A673 (cell line): ENCODE measurements at regions not wholly inside any gene's neighbourhood (a gene's known extent, or its start where the extent isn't known, plus 50 kb on each side); places are given as distances from the start of the nearest gene placed in this dataset.

Experiments
- BruUV-seq: library from RNA; stranded (reverse); fragments of 400-500 nt; replicated peaks from 2 replicates; lab custom pipeline; 2021; lab: Mats Ljungman, UMichigan
- CTCF ChIA-PET: fragments of 300-600 bp; sonication (Branson Sonifier 250); formaldehyde crosslinking; loops from one replicate; lab custom pipeline; 2022; ENCODE audit warnings: antibody characterized with exemption; lab: Charles Lee
- POLR2A ChIA-PET: fragments of 300-600 bp; sonication (Branson Sonifier 250); formaldehyde crosslinking; loops from one replicate; lab custom pipeline; 2022; ENCODE audit warnings: antibody characterized with exemption; ENCODE audit not compliant: low non-redundant PET; lab: Charles Lee
- DNase-seq: peaks from one replicate; pipeline ENCODE4 v3.0.0-alpha.2; 2015; ENCODE audit warnings: low spot score
- H3K27ac ChIP-seq: fragments of 200-600 bp; sonication (generic); 2 replicates; pipeline ENCODE4 v1.5.1; 2016; ENCODE audit warnings: mixed run types, low read depth, mild to moderate bottlenecking, mixed read lengths, antibody characterized with exemption, low read length; ENCODE audit not compliant: poor library complexity, severe bottlenecking
- H3K27me3 ChIP-seq: fragments of 200-600 bp; sonication (generic); replicated peaks from 2 replicates; pipeline ENCODE4 v1.6.1; 2017; ENCODE audit warnings: mixed run types, low read depth, mild to moderate bottlenecking, mixed read lengths, antibody characterized with exemption, low read length; ENCODE audit not compliant: insufficient read depth, poor library complexity
- H3K36me3 ChIP-seq: fragments of 200-600 bp; sonication (generic); 2 replicates; pipeline ENCODE4 v1.6.1; 2016; ENCODE audit warnings: mixed run types, mild to moderate bottlenecking, mixed read lengths, antibody characterized with exemption, low read length; ENCODE audit not compliant: insufficient read depth, poor library complexity, severe bottlenecking
- H3K4me1 ChIP-seq: fragments of 200-600 bp; sonication (generic); 2 replicates; pipeline ENCODE4 v1.6.1; 2017; ENCODE audit warnings: mixed run types, mild to moderate bottlenecking, mixed read lengths, antibody characterized with exemption, low read length; ENCODE audit not compliant: insufficient read depth, poor library complexity, severe bottlenecking
- H3K4me3 ChIP-seq: fragments of 200-600 bp; sonication (generic); 2 replicates; pipeline ENCODE4 v1.5.1; 2016; ENCODE audit warnings: low read depth, mixed run types, mild to moderate bottlenecking, mixed read lengths, low read length; ENCODE audit not compliant: poor library complexity, severe bottlenecking
- H3K9me3 ChIP-seq: fragments of 200-600 bp; sonication (generic); 2 replicates; pipeline ENCODE4 v1.6.1; 2016; ENCODE audit warnings: mixed run types, low read depth, mild to moderate bottlenecking, mixed read lengths, antibody characterized with exemption, low read length; ENCODE audit not compliant: poor library complexity, severe bottlenecking
- CTCF ChIP-seq: fragments of 300-800, 200-600 bp; sonication (generic); conservative IDR thresholded peaks from 2 replicates; pipeline ENCODE4 v1.5.1; 2017; ENCODE audit warnings: low read depth, mild to moderate bottlenecking, antibody characterized with exemption, low read length, moderate library complexity, mixed read lengths
- EZH2 ChIP-seq: fragments of 200-600 bp; sonication (generic); IDR thresholded peaks from 2 replicates; pipeline ENCODE4 v1.6.1; 2017; ENCODE audit warnings: borderline replicate concordance, low read depth, mild to moderate bottlenecking, mixed read lengths, antibody characterized with exemption, low read length; ENCODE audit not compliant: poor library complexity, severe bottlenecking
- intact Hi-C: fragments of 100-400 bp; cut with micrococcal nuclease; formaldehyde crosslinking; loops from one replicate; pipeline ENCODE4 v1.10.0; 2022; ENCODE audit not compliant: unreplicated experiment

GRCh38 chr10:107340326-107340725 is 175.8 kb upstream of the SORCS1 start:
- no peaks in the 10 kb centered on the region for H3K9me3 ChIP-seq
- BruUV-seq = no TSS peak
- DNase-seq = peak; percentile 33
- peaks cover 26% of the 10 kb centered on the region for H3K4me1 ChIP-seq
- H3K4me3 ChIP-seq = no peak overlapping the region
- CTCF ChIA-PET = no interaction called here
- no peaks in the 10 kb centered on the region for H3K27me3 ChIP-seq
- TF ChIP-seq CTCF = no peak
- TF ChIP-seq EZH2 = no peak
- H3K27ac ChIP-seq = no peak overlapping the region
- POLR2A ChIA-PET = no interaction called here
- intact Hi-C loops = no loop called here
- H3K36me3 ChIP-seq = no peaks in the 10 kb centered on the region

- no peak for DNase-seq
- Histone ChIP-seq H3K27ac (no peak overlapping the region), H3K36me3 (no peaks in the 10 kb centered on the region), H3K4me1 (peaks cover 14% of the 10 kb centered on the region), H3K27me3 (no peaks in the 10 kb centered on the region), H3K4me3 (no peak overlapping the region), H3K9me3 (no peaks in the 10 kb centered on the region)
- POLR2A ChIA-PET = no interaction called here
- CTCF ChIA-PET = no interaction called here
- BruUV-seq = no TSS peak
- TF ChIP-seq EZH2 = no peak
- no peak for TF ChIP-seq CTCF
- intact Hi-C loops = no loop called here
Observed at GRCh38 chr10:107336061-107336460, 171.6 kb upstream of the SORCS1 start.

GRCh38 chr10:107317592-107317991 is 153.1 kb upstream of the SORCS1 start:
- TF ChIP-seq EZH2 = no peak
- CTCF ChIA-PET = no interaction called here
- Histone ChIP-seq H3K27ac (no peak overlapping the region), H3K27me3 (no peaks in the 10 kb centered on the region), H3K4me3 (no peak overlapping the region), H3K9me3 (no peaks in the 10 kb centered on the region), H3K4me1 (no peaks in the 10 kb centered on the region), H3K36me3 (no peaks in the 10 kb centered on the region)
- POLR2A ChIA-PET = no interaction called here
- intact Hi-C loops = no loop called here
- BruUV-seq = no TSS peak
- no peak for DNase-seq

- ChIA-PET POLR2A (no interaction called here), CTCF (no interaction called here)
- no peak overlapping the region for H3K27ac ChIP-seq
- no peak for DNase-seq
- intact Hi-C loops = no loop called here
- no peak for TF ChIP-seq EZH2
- TF ChIP-seq CTCF = no peak
- no peaks in the 10 kb centered on the region for H3K9me3 ChIP-seq
- H3K4me1 ChIP-seq = no peaks in the 10 kb centered on the region
- no peaks in the 10 kb centered on the region for H3K36me3 ChIP-seq
- no TSS peak for BruUV-seq
- H3K27me3 ChIP-seq = no peaks in the 10 kb centered on the region
- no peak overlapping the region for H3K4me3 ChIP-seq
Observed at GRCh38 chr10:107303203-107303602, 138.7 kb upstream of the SORCS1 start.
